ENCODE measurements at regions not wholly inside any gene's neighbourhood (a gene's known extent, or its start where the extent isn't known, plus 50 kb on each side); places are given as distances from the start of the nearest gene placed in this dataset.

GRCh38 chr4:189035654-189036053 lies 896.4 kb downstream of the TRIML1 start:
- TF ChIP-seq CTCF (IDR thresholded peaks at IDR 0.05; ENCODE audit: low read depth, low read length, missing control alignments): no peak
- no peak overlapping the region for H3K4me3 ChIP-seq (ENCODE audit: low read depth, low read length)
- no peak for DNase-seq (ENCODE audit: low read depth)

GRCh38 chr4:189036906-189037305 lies 897.7 kb downstream of the TRIML1 start:
- H3K4me3 ChIP-seq (ENCODE audit: low read depth, low read length): no peak overlapping the region
- TF ChIP-seq CTCF (IDR thresholded peaks at IDR 0.05; ENCODE audit: low read depth, low read length, missing control alignments): no peak
- DNase-seq (ENCODE audit: low read depth): no peak

- no peak overlapping the region for H3K4me3 ChIP-seq (ENCODE audit: low read depth, low read length)
- TF ChIP-seq CTCF (IDR thresholded peaks at IDR 0.05; ENCODE audit: low read depth, low read length, missing control alignments): no peak
- no peak for DNase-seq (ENCODE audit: low read depth)
These were observed 894.0 kb upstream of the FRG1 start for GRCh38 chr4:189046642-189047041.

- TF ChIP-seq CTCF (IDR thresholded peaks at IDR 0.05; ENCODE audit: low read depth, low read length, missing control alignments): no peak
- DNase-seq (ENCODE audit: low read depth): no peak
These were observed 892.6 kb upstream of the FRG1 start for GRCh38 chr4:189048119-189048518.

GRCh38 chr4:189049682-189050081 lies 891.0 kb upstream of the FRG1 start:
- H3K4me3 ChIP-seq (ENCODE audit: low read depth, low read length): no peak overlapping the region
- DNase-seq (ENCODE audit: low read depth): no peak
- TF ChIP-seq CTCF (IDR thresholded peaks at IDR 0.05; ENCODE audit: low read depth, low read length, missing control alignments): no peak

More at GRCh38 chr4:189048119-189048518, 892.6 kb upstream of the FRG1 start:
- no peak overlapping the region for H3K4me3 ChIP-seq (ENCODE audit: low read depth, low read length)

- H3K4me3 ChIP-seq (ENCODE audit: low read depth, low read length): no peak overlapping the region
- DNase-seq (ENCODE audit: low read depth): no peak
These were observed 890.0 kb upstream of the FRG1 start for GRCh38 chr4:189050643-189051042.

More at GRCh38 chr4:189050643-189051042, 890.0 kb upstream of the FRG1 start:
- no peak for TF ChIP-seq CTCF (IDR thresholded peaks at IDR 0.05; ENCODE audit: low read depth, low read length, missing control alignments)

All from GM12864 (cell line).